ENCODE measurements at regions not wholly inside any gene's neighbourhood (a gene's known extent, or its start where the extent isn't known, plus 50 kb on each side); places are given as distances from the start of the nearest gene placed in this dataset.

DNA sequence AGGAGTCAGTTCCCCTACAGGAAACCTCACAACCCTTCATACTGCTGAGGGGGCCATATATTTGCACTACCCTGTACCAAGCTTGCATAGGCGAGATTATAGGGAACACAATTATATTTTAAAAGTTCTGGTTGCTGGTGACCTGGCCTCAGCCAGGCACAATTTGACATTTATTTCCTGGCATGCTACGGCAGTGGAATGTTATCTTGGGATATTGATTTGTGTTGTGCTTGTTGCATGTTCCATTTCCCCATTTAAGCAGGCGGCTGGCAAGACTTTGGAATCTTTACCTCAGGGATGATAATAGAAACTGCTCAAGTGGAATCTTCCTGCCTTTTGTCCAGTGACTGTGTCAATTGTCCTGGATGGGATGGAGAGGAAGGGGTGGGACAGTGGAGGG lies 67.0 kb upstream of the RPS23 start:
- H3K4me3 Mint-ChIP-seq = no peak overlapping the region
- H3K9me3 Mint-ChIP-seq = no peaks in the 10 kb centered on the region
- peaks cover 15% of the 10 kb centered on the region for H3K27me3 Mint-ChIP-seq
- no peaks in the 10 kb centered on the region for H3K4me1 Mint-ChIP-seq (ENCODE audit: low read depth)
- no peaks in the 10 kb centered on the region for H3K36me3 Mint-ChIP-seq (ENCODE audit: low read depth)
- no peak overlapping the region for H3K27ac Mint-ChIP-seq

DNA sequence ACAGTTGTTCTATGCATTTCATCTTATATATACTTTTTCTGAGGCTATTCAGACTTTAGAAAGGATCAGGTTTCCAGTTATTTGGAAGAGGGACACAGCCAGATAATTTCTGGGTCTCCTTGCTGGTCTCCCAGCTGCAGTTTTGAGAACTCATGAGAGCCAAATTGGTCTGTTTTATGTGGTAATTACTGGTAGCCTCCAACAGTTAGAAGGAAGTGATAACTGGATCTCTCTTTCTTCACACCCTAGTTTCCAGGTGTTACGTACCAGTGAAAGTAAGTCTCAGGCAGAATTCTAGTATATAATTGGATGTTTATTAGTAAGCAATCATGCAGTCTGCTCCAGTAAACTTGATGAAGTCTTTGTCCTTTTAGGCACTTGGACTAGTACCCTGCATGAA lies 63.2 kb upstream of the RPS23 start:
- no peak overlapping the region for H3K27ac Mint-ChIP-seq
- H3K27me3 Mint-ChIP-seq = peaks cover 18% of the 10 kb centered on the region
- H3K36me3 Mint-ChIP-seq (ENCODE audit: low read depth) = no peaks in the 10 kb centered on the region
- H3K4me1 Mint-ChIP-seq (ENCODE audit: low read depth) = no peaks in the 10 kb centered on the region
- no peaks in the 10 kb centered on the region for H3K9me3 Mint-ChIP-seq
- H3K4me3 Mint-ChIP-seq = no peak overlapping the region

DNA sequence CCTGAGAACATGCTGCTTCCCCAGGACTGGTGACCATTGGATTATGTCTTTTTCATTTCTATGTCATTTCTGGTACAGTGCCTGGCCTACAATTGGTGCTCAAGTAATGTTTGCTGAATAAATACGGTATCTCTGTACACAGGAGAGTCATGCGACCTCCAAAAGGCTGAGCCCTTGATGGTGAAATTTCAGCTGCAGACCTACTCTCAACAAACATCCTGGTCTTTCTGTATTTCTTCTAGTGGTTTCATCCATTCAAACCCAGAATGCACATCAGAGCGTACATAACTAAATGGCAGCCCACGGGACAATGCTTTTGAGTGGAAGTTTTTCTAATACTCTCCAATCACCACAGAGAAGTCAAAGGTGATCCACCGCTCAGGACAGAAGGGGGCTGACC lies 62.6 kb upstream of the RPS23 start:
- Mint-ChIP-seq H3K9me3 (no peaks in the 10 kb centered on the region), H3K27me3 (peaks cover 18% of the 10 kb centered on the region)

DNA sequence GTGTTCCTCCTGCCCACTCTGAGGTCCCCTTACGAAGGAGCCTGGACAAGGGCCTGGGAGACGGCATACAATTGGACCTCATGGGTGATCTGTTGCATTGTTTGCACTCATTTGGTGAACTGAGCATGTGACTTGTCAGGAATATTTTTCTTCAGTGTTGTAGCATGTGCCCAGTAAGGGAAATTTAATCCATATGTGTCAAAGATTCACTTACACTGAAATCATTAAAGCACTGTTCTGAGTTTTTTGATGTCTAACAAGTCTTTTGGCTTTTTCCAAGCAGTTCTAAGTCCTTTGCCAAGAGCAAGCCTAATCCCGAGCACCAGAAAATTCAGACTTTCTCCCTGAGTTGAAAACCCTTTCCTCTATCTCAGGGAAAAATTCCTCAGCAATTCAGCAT lies 61.6 kb upstream of the RPS23 start:
- H3K27me3 Mint-ChIP-seq = peaks cover 18% of the 10 kb centered on the region
- H3K27ac Mint-ChIP-seq = no peak overlapping the region
- H3K4me3 Mint-ChIP-seq = no peak overlapping the region
- H3K36me3 Mint-ChIP-seq (ENCODE audit: low read depth) = no peaks in the 10 kb centered on the region
- H3K9me3 Mint-ChIP-seq = no peaks in the 10 kb centered on the region
- no peaks in the 10 kb centered on the region for H3K4me1 Mint-ChIP-seq (ENCODE audit: low read depth)

More for the DNA sequence above, 62.6 kb upstream of the RPS23 start:
- Mint-ChIP-seq H3K4me1 (ENCODE audit: low read depth) (no peaks in the 10 kb centered on the region), H3K27ac (no peak overlapping the region), H3K36me3 (ENCODE audit: low read depth) (no peaks in the 10 kb centered on the region), H3K4me3 (no peak overlapping the region)

DNA sequence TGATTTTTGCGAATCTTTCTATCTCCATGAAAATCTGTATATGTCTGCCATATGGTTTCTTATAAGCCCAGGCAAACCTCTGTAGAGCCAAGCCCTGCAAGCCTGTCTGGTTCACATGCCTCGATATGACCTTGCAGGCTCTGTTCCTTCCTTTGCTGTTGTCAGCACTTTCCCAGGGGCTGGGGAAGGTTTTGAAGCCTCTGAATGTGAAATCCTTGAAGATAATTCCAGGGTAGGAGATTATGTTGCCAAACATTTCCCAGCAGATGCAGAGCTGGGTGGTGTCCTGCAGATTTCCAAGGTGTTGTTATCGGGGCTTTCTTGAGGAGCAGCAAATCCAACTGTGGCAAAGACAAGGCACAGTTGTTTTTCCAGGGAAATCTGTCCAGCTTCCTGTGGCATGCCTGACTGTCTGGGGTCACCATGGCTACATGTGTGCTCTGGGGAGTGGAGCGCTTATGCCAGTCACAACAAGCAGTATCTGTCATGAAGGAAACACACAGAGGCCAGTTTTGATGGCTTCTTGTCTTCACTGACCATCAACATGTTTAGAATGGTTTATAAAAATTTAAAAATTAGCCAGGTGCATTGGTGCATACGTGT lies 60.7 kb upstream of the RPS23 start:
- H3K4me1 Mint-ChIP-seq (ENCODE audit: low read depth) = no peaks in the 10 kb centered on the region
- H3K27me3 Mint-ChIP-seq = peaks cover 17% of the 10 kb centered on the region
- no peak overlapping the region for H3K4me3 Mint-ChIP-seq
- H3K36me3 Mint-ChIP-seq (ENCODE audit: low read depth) = no peaks in the 10 kb centered on the region
- H3K27ac Mint-ChIP-seq = no peak overlapping the region
- no peaks in the 10 kb centered on the region for H3K9me3 Mint-ChIP-seq

DNA sequence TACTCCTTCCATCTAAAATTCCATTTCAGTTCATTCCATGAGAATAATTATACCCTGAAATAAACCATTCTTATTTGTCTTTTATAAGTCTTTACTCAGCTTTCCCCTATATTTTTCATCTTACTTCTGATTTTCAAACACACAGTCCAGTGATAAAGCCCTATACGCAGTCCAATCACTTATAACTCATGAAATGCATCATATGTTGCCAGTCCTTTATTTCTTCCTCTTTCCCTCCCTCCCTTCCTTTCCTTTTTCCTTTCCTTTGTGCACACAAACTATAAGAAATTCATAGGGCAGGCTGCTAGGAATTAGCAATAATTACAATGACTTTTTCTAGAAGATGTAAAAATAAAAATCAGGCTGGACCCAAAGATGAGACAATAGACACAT lies 58.8 kb upstream of the RPS23 start:
- H3K4me3 Mint-ChIP-seq = no peak overlapping the region
- H3K9me3 Mint-ChIP-seq = no peaks in the 10 kb centered on the region
- H3K4me1 Mint-ChIP-seq (ENCODE audit: low read depth) = no peaks in the 10 kb centered on the region
- H3K27ac Mint-ChIP-seq = no peak overlapping the region
- H3K36me3 Mint-ChIP-seq (ENCODE audit: low read depth) = no peaks in the 10 kb centered on the region
- peaks cover 13% of the 10 kb centered on the region for H3K27me3 Mint-ChIP-seq

DNA sequence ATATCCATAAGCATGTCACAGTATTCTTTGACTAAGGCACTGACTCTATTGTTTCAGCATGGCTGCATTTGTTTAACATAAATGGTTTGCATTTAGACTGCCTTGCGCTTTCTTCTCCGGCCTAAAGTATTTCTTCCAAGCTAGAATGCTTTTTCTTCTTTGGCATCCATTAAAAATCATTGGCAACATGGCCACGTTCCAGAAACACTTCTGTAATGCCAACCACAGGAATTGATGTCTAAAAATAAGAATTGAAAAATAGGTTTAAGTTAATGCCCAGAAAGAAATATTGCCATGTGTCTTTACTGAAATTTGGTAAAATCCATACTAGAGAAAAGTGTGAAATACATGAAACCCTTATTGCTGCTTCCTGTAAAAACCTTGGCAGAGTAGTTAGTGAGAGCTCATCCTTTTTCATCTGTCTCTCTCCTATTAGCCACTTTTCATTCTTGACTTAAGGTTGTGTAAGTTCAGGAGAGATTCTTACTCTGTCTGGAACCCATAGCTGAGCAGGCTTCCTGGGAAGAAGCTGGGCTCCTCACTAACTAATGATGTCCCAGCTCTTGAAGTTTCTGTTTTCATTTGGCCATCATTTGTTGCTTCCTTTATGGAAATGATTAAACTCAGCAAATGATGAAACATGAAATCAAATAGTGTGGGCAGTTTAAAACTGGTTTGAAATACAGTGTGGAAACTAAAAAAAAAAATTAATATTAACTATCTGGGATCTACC lies 58.2 kb upstream of the RPS23 start:
- Mint-ChIP-seq H3K9me3 (no peaks in the 10 kb centered on the region), H3K27me3 (peaks cover 10% of the 10 kb centered on the region), H3K27ac (no peak overlapping the region), H3K36me3 (ENCODE audit: low read depth) (no peaks in the 10 kb centered on the region), H3K4me3 (no peak overlapping the region), H3K4me1 (ENCODE audit: low read depth) (no peaks in the 10 kb centered on the region)

DNA sequence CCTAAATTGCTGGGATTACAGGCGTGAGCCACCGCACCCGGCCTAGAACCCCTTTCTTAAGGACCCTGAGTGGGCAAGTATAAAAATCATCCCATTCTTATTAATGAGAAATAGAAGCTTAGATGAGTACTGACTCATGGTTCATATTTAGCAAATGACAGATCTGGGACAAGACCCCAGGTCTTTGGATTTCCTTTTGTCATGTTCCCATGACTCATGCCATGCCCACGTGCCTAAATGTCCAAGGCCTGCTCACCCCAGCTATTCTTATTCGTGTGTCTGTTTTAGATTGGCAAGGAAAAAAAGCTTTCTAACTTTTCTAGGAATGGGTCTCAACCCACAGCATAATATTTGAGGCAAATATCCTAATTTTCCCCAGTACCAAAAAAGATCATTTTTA lies 57.7 kb upstream of the RPS23 start:
- Mint-ChIP-seq H3K36me3 (ENCODE audit: low read depth) (no peaks in the 10 kb centered on the region), H3K4me1 (ENCODE audit: low read depth) (no peaks in the 10 kb centered on the region), H3K4me3 (no peak overlapping the region), H3K27me3 (peaks cover 6% of the 10 kb centered on the region), H3K9me3 (no peaks in the 10 kb centered on the region), H3K27ac (no peak overlapping the region)

DNA sequence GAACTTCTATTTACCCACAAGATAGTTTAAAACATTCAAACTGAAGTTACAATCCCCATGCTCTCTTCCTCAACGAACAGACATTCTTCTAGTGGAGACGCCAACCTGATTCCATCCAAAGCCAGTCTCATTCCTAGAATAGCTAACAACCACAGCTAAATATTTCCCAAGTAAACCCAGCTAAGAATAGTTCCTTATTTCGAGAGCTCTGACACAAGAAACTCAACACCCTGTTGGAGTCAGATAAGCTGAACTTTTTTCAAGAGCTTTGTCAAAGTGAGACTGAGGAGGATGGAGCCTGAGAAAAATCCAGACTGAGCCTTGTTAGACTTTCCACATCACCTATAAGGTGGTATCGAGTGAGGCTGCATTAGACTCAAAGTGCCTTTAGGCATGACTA lies 56.7 kb upstream of the RPS23 start:
- Mint-ChIP-seq H3K9me3 (no peaks in the 10 kb centered on the region), H3K4me3 (no peak overlapping the region), H3K27me3 (peaks cover 3% of the 10 kb centered on the region), H3K27ac (no peak overlapping the region), H3K36me3 (ENCODE audit: low read depth) (no peaks in the 10 kb centered on the region), H3K4me1 (ENCODE audit: low read depth) (no peaks in the 10 kb centered on the region)

DNA sequence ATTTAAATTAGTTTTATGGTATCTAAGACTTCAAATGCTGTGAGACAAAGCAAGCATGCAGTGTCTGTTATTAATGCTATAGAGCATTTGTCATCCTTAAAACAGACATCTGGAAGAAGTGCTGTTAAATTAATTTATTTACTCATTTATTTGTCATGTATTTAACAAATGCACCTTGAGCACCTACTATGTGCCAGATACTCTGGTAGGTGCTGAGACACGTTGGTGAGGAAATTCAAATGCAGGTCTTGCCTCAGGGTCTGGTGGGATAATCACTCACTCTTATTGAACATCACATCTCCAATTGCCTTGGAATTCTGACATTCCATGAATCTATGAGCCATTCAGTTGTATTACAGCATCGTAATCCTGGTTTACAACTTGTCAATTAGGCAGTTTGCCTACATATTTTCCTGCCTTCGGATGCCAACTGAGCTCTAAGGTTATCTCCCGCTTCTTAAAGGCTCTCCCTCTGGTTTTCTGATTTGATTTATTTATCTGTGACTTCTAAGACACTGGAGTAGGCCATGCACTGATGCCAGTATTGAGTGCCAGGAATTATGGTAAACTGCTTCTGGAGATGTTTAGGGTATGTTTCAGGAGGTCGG lies 56.0 kb upstream of the RPS23 start:
- Mint-ChIP-seq H3K36me3 (ENCODE audit: low read depth) (no peaks in the 10 kb centered on the region), H3K4me1 (ENCODE audit: low read depth) (no peaks in the 10 kb centered on the region), H3K4me3 (no peak overlapping the region), H3K9me3 (no peaks in the 10 kb centered on the region), H3K27me3 (peaks cover 3% of the 10 kb centered on the region), H3K27ac (no peak overlapping the region)

DNA sequence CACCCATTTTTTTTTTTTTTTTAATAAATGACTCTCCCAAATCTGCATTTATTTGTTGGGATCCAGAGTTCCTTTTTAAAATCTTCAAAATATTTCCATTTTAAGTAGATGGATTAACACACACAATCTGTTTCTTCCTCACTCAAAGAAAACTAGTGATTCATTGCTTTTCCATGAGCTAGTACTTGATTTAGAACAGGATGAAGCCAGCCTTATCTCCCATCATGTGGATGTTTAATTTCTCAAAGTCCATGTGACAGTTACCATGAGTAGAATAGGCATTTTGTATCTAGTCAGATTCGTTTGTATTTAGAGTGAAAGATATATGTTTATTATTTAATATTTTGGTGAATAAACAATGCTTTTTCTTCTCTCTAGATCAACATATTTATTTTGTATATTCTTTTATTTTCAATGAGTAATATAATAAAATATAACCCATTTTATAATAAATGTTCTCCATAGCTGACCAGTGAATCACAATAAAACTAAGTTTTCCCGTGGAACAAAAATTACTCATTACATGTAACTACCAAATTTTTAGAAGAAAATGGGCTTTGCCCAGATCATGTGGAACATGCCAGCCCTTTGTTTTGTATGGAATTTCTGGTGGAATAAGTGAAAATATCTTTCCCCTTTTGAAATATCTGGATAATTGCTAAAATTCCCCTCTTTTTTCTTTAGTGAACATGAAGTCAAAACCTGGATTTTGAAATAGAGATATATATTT lies 54.9 kb upstream of the RPS23 start:
- no peak overlapping the region for H3K27ac Mint-ChIP-seq
- no peak overlapping the region for H3K4me3 Mint-ChIP-seq
- no peaks in the 10 kb centered on the region for H3K36me3 Mint-ChIP-seq (ENCODE audit: low read depth)
- H3K27me3 Mint-ChIP-seq = no peaks in the 10 kb centered on the region
- no peaks in the 10 kb centered on the region for H3K4me1 Mint-ChIP-seq (ENCODE audit: low read depth)
- no peaks in the 10 kb centered on the region for H3K9me3 Mint-ChIP-seq

DNA sequence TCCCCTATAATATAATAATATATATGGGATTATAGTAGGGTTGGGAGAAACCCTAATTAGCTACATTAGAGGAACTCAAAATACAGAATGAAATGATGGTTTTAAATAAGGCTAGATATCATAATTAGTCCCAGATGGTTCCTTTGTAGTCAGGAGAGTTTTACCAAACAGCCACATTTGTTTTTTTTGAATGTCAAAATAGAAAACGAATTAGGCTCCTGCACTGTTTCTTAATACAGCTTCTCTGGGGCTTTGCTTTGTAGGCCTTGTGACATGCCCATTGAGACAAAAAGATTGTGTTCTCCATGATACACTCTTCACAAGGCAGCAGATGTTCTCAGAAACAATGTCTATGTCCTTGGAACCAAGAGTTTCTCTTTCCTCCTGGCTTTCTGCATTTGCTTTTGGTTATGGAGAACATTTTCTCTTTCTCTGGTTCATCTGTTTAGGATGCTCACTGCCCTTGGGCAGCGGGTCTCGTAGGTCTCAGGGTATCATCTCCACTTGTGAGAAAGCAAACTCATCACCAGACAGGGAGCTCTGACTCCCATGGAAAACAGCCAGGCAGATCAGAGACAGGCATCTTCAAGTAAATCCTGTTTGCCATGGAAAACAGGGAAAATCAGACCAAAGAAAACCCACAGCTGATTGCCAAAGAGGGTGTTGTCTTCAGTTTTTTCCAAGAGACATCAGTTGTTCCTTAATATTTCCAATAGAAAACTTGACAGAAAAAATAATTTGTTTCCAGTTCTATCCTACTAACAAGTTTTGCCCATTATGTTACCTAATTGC lies 54.1 kb upstream of the RPS23 start:
- no peaks in the 10 kb centered on the region for H3K4me1 Mint-ChIP-seq (ENCODE audit: low read depth)
- H3K27ac Mint-ChIP-seq = no peak overlapping the region
- no peaks in the 10 kb centered on the region for H3K27me3 Mint-ChIP-seq
- H3K4me3 Mint-ChIP-seq = no peak overlapping the region
- H3K9me3 Mint-ChIP-seq = no peaks in the 10 kb centered on the region
- H3K36me3 Mint-ChIP-seq (ENCODE audit: low read depth) = no peaks in the 10 kb centered on the region

DNA sequence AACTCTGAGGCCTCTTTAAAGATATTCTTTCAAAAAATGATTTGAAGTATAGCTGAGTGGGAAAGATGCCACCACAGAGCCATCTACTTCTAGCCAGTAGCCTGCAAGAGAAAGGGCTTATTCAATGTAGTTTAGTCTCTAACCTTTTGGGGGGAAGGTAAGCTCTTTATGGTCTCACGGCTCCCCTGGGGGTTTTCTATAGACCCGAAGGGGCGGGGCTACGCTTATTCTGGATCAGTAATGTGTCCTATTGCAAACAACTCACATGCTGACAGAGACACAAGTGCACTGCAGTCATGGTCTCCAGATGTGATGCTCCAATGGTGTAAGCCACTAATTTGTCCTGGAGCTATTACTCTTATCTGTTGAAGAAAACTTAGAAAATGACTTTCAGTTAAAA lies 53.4 kb upstream of the RPS23 start:
- H3K27ac Mint-ChIP-seq = no peak overlapping the region
- H3K27me3 Mint-ChIP-seq = no peaks in the 10 kb centered on the region
- no peaks in the 10 kb centered on the region for H3K4me1 Mint-ChIP-seq (ENCODE audit: low read depth)
- no peak overlapping the region for H3K4me3 Mint-ChIP-seq
- no peaks in the 10 kb centered on the region for H3K9me3 Mint-ChIP-seq
- no peaks in the 10 kb centered on the region for H3K36me3 Mint-ChIP-seq (ENCODE audit: low read depth)

DNA sequence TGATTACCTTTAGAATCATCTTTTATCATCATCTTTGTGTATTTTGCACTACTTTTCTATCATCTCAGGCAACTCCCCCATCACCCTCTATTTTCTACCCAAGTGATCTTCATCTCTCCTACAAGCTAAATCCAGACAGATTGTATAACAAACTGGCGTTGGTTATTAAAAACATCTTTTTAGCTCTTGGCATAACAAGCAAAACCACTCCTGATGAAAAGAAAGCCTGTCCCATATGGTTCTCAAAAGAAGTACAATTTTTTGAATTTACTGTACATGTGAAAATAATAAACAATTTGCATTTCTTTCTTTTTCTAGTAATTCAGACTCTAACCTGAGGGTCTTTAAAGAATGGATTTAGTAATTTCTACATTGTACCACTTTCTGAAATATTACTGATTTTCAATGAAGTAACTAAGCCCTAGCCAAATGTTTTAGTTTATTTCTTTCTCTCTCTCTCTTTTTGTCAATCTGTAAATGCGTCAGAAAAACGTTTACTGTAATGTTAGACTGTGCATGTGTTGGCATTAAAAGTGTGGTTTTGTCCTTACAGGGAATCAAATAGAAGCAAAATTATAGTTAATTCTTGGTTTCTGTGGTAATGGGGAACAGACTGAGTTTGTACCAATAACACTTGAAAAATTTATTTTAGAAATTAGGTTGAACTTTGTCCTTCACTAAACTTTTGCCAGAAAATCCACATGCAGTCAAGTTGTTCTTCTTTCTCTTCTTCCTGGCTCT lies 52.5 kb upstream of the RPS23 start:
- Mint-ChIP-seq H3K27me3 (peaks cover under 1% of the 10 kb centered on the region), H3K36me3 (ENCODE audit: low read depth) (no peaks in the 10 kb centered on the region), H3K4me1 (ENCODE audit: low read depth) (no peaks in the 10 kb centered on the region), H3K4me3 (no peak overlapping the region), H3K27ac (no peak overlapping the region), H3K9me3 (no peaks in the 10 kb centered on the region)

Measured in stimulated activated naive CD8-positive, alpha-beta T cell treated with anti-CD3 and anti-CD28 coated beads, Interleukin-15, Interleukin-2, amounts not matched to agents 100 ng/mL and 50 ng/mL, for 24 hours (primary cell).